Fibroblast of lung (primary cell): ENCODE measurements at regions not wholly inside any gene's neighbourhood (a gene's known extent, or its start where the extent isn't known, plus 50 kb on each side); places are given as distances from the start of the nearest gene placed in this dataset.
A peak's percentile ranks its signal among the peaks of the same experiment; 100 is the strongest.

Experiments
- DNase-seq, 2 donors: peaks; one replicate each; pipeline versions ENCODE4 v3.0.0 to v3.0.0-alpha.2; 2010; ENCODE audit warnings: low read depth in 2 of 2
- H2AFZ ChIP-seq: 2 replicates; pipeline ENCODE4 v1.5.1; 2012; ENCODE audit warnings: low read length, control low read depth, inconsistent platforms
- H3K27ac ChIP-seq: 2 replicates; pipeline ENCODE4 v1.5.1; 2011; ENCODE audit warnings: low read length, control low read depth; ENCODE audit not compliant: insufficient read depth
- H3K27me3 ChIP-seq: 2 replicates; pipeline ENCODE4 v1.5.1; 2011; ENCODE audit warnings: mild to moderate bottlenecking, low read length; ENCODE audit not compliant: control insufficient read depth, insufficient read depth
- H3K36me3 ChIP-seq: 2 replicates; pipeline ENCODE4 v1.5.1; 2011; ENCODE audit warnings: low read length; ENCODE audit not compliant: control insufficient read depth, insufficient read depth
- H3K4me1 ChIP-seq: 2 replicates; pipeline ENCODE4 v1.5.1; 2011; ENCODE audit warnings: low read length; ENCODE audit not compliant: control insufficient read depth, insufficient read depth; ENCODE audit errors: extremely low read depth
- H3K4me2 ChIP-seq: 2 replicates; pipeline ENCODE4 v1.5.1; 2011; ENCODE audit warnings: low read length, control low read depth; ENCODE audit not compliant: insufficient read depth; ENCODE audit errors: extremely low read depth
- H3K4me3 ChIP-seq, 4 experiments: fragments of 200-600 bp in 1 of 4; sonication (generic) in 1 of 4; replicated peaks in 1 of 4; 2 replicates each; pipeline ENCODE4 v1.5.1; 2011 to 2016; ENCODE audit warnings: low read length in 4 of 4, low read depth in 3 of 4, mild to moderate bottlenecking in 3 of 4, control low read depth in 2 of 4, inconsistent platforms in 1 of 4, mixed read lengths in 1 of 4; ENCODE audit not compliant: insufficient read depth in 1 of 4; ENCODE audit errors: control extremely low read depth in 1 of 4
- H3K79me2 ChIP-seq: 2 replicates; pipeline ENCODE4 v1.5.1; 2012; ENCODE audit warnings: mild to moderate bottlenecking, low read length, inconsistent platforms; ENCODE audit not compliant: control insufficient read depth, insufficient read depth
- H3K9ac ChIP-seq: 2 replicates; pipeline ENCODE4 v1.5.1; 2011; ENCODE audit warnings: mild to moderate bottlenecking, low read length, control low read depth; ENCODE audit not compliant: insufficient read depth
- H3K9me3 ChIP-seq: 2 replicates; pipeline ENCODE4 v1.5.1; 2012; ENCODE audit warnings: low read depth, low read length; ENCODE audit not compliant: control insufficient read depth, insufficient read depth
- H4K20me1 ChIP-seq: 2 replicates; pipeline ENCODE4 v1.5.1; 2011; ENCODE audit warnings: low read length; ENCODE audit not compliant: control insufficient read depth, insufficient read depth; ENCODE audit errors: extremely low read depth
- EZH2 ChIP-seq: IDR thresholded peaks from 2 replicates; pipeline ENCODE4 v1.5.1; 2012; ENCODE audit warnings: low read length, control low read depth, mild to moderate bottlenecking; ENCODE audit errors: missing control alignments
- TF ChIP-seq, protein P1 (sequence below), 2 donors: IDR thresholded peaks in 1 of 2; conservative IDR thresholded peaks in 1 of 2; 1 replicate in 1 of 2; 2 replicates in 1 of 2; pipeline ENCODE4 v1.5.1; 2011 to 2012; ENCODE audit warnings: low read length in 2 of 2, control low read depth in 1 of 2, inconsistent platforms in 1 of 2, low read depth in 1 of 2, mild to moderate bottlenecking in 1 of 2

DNA sequence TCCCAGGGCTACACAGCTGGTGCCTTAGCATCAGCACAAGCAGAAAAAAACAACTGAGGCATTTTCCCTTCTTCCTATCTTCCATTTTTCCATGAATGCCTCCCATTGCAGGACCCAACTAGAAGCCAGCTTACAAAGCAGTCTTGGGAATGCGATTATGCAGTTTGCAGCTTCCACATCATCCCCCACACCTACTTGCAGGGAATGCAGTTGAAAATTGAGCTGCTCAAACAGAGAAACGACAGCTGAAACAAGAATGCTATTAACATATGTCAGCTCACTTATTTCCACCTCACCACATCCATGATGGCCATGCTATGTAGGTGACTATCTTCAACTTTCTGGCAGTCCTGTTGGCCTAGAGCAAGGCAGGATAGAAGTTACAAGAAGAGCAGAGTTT, 150.6 kb upstream of the KCTD3 start:
- no peaks in the 10 kb centered on the region for H3K4me1 ChIP-seq
- no peaks in the 10 kb centered on the region for H3K9me3 ChIP-seq
- no peak for DNase-seq
- no peak overlapping the region for H3K27ac ChIP-seq
- H3K4me2 ChIP-seq: no peak overlapping the region
- no peaks in the 10 kb centered on the region for H3K27me3 ChIP-seq
- no peak for TF ChIP-seq EZH2
- TF ChIP-seq, protein P1, sequence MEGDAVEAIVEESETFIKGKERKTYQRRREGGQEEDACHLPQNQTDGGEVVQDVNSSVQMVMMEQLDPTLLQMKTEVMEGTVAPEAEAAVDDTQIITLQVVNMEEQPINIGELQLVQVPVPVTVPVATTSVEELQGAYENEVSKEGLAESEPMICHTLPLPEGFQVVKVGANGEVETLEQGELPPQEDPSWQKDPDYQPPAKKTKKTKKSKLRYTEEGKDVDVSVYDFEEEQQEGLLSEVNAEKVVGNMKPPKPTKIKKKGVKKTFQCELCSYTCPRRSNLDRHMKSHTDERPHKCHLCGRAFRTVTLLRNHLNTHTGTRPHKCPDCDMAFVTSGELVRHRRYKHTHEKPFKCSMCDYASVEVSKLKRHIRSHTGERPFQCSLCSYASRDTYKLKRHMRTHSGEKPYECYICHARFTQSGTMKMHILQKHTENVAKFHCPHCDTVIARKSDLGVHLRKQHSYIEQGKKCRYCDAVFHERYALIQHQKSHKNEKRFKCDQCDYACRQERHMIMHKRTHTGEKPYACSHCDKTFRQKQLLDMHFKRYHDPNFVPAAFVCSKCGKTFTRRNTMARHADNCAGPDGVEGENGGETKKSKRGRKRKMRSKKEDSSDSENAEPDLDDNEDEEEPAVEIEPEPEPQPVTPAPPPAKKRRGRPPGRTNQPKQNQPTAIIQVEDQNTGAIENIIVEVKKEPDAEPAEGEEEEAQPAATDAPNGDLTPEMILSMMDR (conservative IDR thresholded peaks at IDR 0.05 in 1 of 2, IDR thresholded peaks at IDR 0.05 in 1 of 2; ENCODE audit: low read depth in 1 of 2, low read length in 2 of 2): no peak
- no peaks in the 10 kb centered on the region for H3K36me3 ChIP-seq
- H2AFZ ChIP-seq: no peak overlapping the region
- no peak overlapping the region for H3K4me3 ChIP-seq
- H3K9ac ChIP-seq: no peak overlapping the region
- no peaks in the 10 kb centered on the region for H3K79me2 ChIP-seq
- no peaks in the 10 kb centered on the region for H4K20me1 ChIP-seq

DNA sequence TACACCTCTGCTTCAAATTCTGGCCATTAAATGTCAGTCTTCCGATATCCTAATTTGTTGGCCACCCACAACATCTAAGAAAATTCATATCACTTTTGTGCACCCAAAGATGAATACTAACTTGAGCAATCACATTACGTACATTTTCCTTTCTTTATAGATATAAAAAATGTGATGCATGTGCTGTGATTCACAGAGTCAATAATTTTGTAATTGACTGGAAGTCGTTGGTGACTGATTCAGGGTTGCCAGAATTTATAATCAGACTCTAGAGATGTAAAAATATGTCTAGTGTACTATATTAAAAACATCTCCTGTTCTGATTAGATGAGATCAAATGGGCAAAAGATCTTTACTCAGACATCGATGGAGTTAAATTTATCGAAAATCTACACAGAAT, 150.0 kb upstream of the KCTD3 start:
- peak in 1 of 2 donors; percentile 9 for DNase-seq
- TF ChIP-seq EZH2: no peak
- TF ChIP-seq, protein P1 (conservative IDR thresholded peaks at IDR 0.05 in 1 of 2, IDR thresholded peaks at IDR 0.05 in 1 of 2; ENCODE audit: low read depth in 1 of 2, low read length in 2 of 2): no peak
- no peak overlapping the region for H3K27ac ChIP-seq
- H2AFZ ChIP-seq: no peak overlapping the region
- H3K36me3 ChIP-seq: no peaks in the 10 kb centered on the region
- H3K4me2 ChIP-seq: no peak overlapping the region
- H3K9ac ChIP-seq: no peak overlapping the region
- H3K79me2 ChIP-seq: no peaks in the 10 kb centered on the region
- no peaks in the 10 kb centered on the region for H3K9me3 ChIP-seq
- no peaks in the 10 kb centered on the region for H3K27me3 ChIP-seq
- no peaks in the 10 kb centered on the region for H3K4me1 ChIP-seq
- no peak overlapping the region for H3K4me3 ChIP-seq
- H4K20me1 ChIP-seq: no peaks in the 10 kb centered on the region

DNA sequence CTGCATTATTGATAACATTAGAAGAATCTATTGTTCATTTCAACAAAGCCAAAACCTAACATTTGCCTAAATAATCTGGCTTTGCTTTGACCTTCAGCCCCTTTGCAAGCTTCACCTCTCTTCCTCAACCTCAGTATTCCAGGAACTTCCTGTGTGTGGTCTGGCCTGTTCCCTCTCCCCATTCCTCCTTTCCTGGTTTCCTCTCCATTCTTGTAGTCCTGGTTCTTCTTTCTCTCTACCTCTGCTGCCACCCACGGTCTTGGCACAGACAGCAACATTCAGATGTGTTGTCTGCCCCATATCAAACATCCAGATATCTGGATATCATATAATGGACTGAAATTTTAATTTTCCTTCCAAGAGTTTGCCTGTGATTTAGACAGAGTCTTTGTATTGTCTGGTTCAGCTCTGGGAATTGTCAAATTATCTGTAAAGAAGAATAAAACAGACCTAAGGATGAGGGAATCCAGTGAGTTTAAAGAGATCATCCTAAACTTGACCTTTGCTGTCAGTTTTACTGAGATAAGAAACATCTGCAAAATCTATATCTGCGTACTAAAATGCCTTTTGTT, 148.1 kb upstream of the KCTD3 start:
- DNase-seq: peak in 1 of 2 donors; percentile 22
- Histone ChIP-seq H3K27ac (no peak overlapping the region), H3K79me2 (no peaks in the 10 kb centered on the region), H3K36me3 (no peaks in the 10 kb centered on the region), H3K4me2 (no peak overlapping the region), H2AFZ (no peak overlapping the region), H4K20me1 (no peaks in the 10 kb centered on the region), H3K9me3 (no peaks in the 10 kb centered on the region), H3K4me3 (no peak overlapping the region), H3K9ac (no peak overlapping the region), H3K4me1 (no peaks in the 10 kb centered on the region), H3K27me3 (no peaks in the 10 kb centered on the region)
- no peak for TF ChIP-seq EZH2
- TF ChIP-seq, protein P1 (conservative IDR thresholded peaks at IDR 0.05 in 1 of 2, IDR thresholded peaks at IDR 0.05 in 1 of 2; ENCODE audit: low read depth in 1 of 2, low read length in 2 of 2): no peak
